ENCODE measurements at regions not wholly inside any gene's neighbourhood (a gene's known extent, or its start where the extent isn't known, plus 50 kb on each side); places are given as distances from the start of the nearest gene placed in this dataset.

DNA sequence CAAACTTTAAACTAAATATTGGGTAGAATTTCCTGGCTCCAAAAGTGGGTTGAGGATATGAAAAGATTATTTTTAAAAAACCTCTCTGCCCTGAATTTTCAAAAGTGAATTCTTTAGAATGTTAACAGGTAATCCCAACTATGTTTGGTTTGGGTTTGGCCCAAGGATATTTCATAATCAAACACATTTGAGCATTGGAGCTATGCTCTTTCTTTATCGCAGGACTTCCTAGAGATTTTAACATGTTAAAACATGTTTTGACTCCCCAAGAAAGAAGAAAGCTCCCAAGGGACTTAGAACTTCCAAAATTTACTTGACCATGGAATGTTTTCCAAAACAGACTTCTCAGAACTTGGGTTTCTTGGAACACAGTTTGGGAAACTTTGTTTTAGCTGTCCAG, 75.6 kb upstream of the SYNPR start:
- H3K36me3 ChIP-seq: no peaks in the 10 kb centered on the region
- no peaks in the 10 kb centered on the region for H3K9me3 ChIP-seq
- TF ChIP-seq, protein P1, sequence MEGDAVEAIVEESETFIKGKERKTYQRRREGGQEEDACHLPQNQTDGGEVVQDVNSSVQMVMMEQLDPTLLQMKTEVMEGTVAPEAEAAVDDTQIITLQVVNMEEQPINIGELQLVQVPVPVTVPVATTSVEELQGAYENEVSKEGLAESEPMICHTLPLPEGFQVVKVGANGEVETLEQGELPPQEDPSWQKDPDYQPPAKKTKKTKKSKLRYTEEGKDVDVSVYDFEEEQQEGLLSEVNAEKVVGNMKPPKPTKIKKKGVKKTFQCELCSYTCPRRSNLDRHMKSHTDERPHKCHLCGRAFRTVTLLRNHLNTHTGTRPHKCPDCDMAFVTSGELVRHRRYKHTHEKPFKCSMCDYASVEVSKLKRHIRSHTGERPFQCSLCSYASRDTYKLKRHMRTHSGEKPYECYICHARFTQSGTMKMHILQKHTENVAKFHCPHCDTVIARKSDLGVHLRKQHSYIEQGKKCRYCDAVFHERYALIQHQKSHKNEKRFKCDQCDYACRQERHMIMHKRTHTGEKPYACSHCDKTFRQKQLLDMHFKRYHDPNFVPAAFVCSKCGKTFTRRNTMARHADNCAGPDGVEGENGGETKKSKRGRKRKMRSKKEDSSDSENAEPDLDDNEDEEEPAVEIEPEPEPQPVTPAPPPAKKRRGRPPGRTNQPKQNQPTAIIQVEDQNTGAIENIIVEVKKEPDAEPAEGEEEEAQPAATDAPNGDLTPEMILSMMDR (IDR thresholded peaks at IDR 0.05): no peak
- TF ChIP-seq POLR2A (IDR thresholded peaks at IDR 0.05): no peak
- no peaks in the 10 kb centered on the region for H3K27me3 ChIP-seq
- intact Hi-C loops (cut with DNase I): no loop called here
- H3K4me1 ChIP-seq: no peaks in the 10 kb centered on the region
- 65 to 88% (median 83%) methylated on average over 1 of the region's 1 CpG for WGBS, 4 donors
- ATAC-seq (no peak), DNase-seq (no peak)
- no peak overlapping the region for H3K27ac ChIP-seq
- H3K4me3 ChIP-seq: no peak overlapping the region

DNA sequence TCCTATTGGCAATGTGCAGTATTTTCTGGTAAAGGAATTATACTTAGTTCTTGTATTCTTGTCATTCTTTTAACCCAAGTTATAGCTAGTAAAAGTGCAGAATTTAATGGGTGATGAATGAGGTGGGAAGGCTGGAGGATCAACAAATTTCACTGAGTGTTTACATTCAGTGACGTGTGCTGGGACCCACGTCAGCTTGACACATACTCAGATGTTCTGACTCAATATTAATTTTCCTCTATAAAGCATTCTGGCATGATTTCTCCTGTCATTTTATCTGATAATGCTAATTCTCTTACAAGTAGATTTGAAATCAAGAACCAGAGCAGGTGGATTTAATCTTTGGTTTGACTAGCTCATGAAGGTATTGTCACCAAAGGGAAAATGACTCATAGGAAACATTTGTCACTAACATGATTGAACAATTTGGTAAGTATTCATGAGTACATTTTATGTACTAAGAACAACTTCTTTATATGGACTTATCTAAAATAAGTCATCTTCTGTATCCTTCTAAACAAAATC, 71.0 kb upstream of the SYNPR start:
- no peaks in the 10 kb centered on the region for H3K4me1 ChIP-seq
- intact Hi-C loops (cut with DNase I): no loop called here
- no peak overlapping the region for H3K4me3 ChIP-seq
- WGBS, 4 donors: 75 to 84% (median 81%) methylated on average over 2 of the region's 2 CpGs
- no peaks in the 10 kb centered on the region for H3K36me3 ChIP-seq
- no peak overlapping the region for H3K27ac ChIP-seq
- H3K9me3 ChIP-seq: no peaks in the 10 kb centered on the region
- ATAC-seq: no peak
- DNase-seq: no peak
- H3K27me3 ChIP-seq: no peaks in the 10 kb centered on the region
- TF ChIP-seq POLR2A (IDR thresholded peaks at IDR 0.05): no peak
- TF ChIP-seq, protein P1 (IDR thresholded peaks at IDR 0.05): no peak

DNA sequence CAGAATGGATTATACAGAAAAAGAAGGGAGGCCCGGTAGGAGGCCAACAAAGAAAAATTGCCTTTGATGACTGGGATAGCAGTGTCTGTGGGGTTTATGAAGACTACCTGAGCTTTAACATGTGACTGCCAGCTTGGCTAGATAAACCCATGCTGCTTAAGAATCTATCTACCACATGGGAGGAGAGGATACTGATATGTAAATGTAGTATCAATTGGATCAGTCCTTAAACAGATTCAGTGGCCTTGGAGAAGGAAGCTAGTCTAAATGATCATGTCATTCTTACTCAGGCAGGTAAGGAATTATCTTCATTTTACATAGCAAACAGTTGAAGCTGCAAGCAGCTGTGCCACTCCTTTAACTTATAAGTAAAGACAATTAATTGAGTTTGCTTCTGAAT, 50.0 kb upstream of the SYNPR start:
- no peak overlapping the region for H3K4me3 ChIP-seq
- H3K4me1 ChIP-seq: peaks cover 0 to 7% (median 0%) of the 10 kb centered on the region in 12 donors
- WGBS, 4 donors: 50 to 63% (median 55%) methylated on average over 1 of the region's 1 CpG
- no peaks in the 10 kb centered on the region for H3K9me3 ChIP-seq
- intact Hi-C loops (cut with DNase I): loop anchor here in 7 of 10 donors (5.0 to 10.0 kb wide), 5 partner anchors 561 to 606 kb away; no protein-coding TSS in a partner anchor
- no peak overlapping the region for H3K27ac ChIP-seq
- H3K27me3 ChIP-seq: no peaks in the 10 kb centered on the region
- ATAC-seq (no peak), DNase-seq (no peak)
- H3K36me3 ChIP-seq: no peaks in the 10 kb centered on the region
- no peak for TF ChIP-seq POLR2A (IDR thresholded peaks at IDR 0.05)
- TF ChIP-seq, protein P1 (IDR thresholded peaks at IDR 0.05): no peak

All from heart left ventricle (tissue), 16 donors.